ENCODE measurements at regions not wholly inside any gene's neighbourhood (a gene's known extent, or its start where the extent isn't known, plus 50 kb on each side); places are given as distances from the start of the nearest gene placed in this dataset.

DNA sequence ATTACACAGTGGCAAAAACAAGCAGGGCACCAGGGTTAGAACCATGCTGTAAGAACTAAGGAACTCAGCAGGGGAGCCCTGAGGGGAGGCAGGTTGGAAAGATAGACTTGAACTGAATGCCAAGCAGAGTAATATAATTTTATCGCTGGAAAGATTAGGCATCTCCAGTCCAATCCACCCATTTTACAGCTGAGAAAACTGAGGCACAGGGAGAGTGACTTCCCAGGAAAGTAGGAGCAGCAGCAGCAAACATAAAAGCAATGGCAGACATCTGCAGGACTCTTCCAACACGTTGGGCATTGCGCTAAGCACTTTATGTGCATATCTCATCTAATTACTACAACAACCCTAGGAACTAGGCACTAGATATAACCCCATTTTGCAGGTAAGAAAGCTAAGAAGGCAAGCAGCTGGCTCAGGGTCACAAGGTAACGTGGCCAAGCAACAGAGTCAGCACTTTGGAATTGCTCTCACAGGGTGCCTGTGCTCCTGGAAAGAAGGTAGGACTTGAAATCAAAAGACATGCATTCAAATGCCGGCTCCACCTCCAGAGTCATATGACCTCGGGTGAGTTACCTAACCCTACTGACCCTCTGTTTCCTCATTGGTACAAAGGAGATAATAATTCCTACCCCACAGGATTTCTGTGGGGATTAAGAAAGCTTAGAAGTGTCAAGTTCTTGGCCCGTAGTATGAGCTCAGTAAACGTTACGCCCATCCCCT, 215.3 kb downstream of the BARX2 start:
- Histone ChIP-seq H3K36me3 (ENCODE audit: control insufficient read depth, insufficient read depth, low read length) (no peaks in the 10 kb centered on the region), H3K9me3 (ENCODE audit: control insufficient read depth, insufficient read depth, low read depth, low read length) (no peaks in the 10 kb centered on the region), H3K27me3 (ENCODE audit: control insufficient read depth, insufficient read depth, low read length) (no peaks in the 10 kb centered on the region), H3K4me1 (ENCODE audit: control insufficient read depth, insufficient read depth, low read length) (no peaks in the 10 kb centered on the region), H3K4me3 (ENCODE audit: low read depth in 2 of 2, low read length in 2 of 2) (no peak overlapping the region), H3K27ac (ENCODE audit: low read length) (no peak overlapping the region)
- ATAC-seq (no peak), DNase-seq (ENCODE audit: low read depth, low spot score) (no peak)
- in situ Hi-C loops (cut with HindIII; ENCODE audit: low pct_unique_long_range_greater_than_20kb, low sequenced_read_pairs), result no loop called here
- TF ChIP-seq TCF7L2 (IDR thresholded peaks at IDR 0.05; ENCODE audit: low read depth, low read length) (no peak), CTCF (IDR thresholded peaks at IDR 0.05) (no peak), SIN3A (IDR thresholded peaks at IDR 0.05; ENCODE audit: borderline replicate concordance, insufficient read depth, low read depth, low read length) (no peak), REST (IDR thresholded peaks at IDR 0.05; ENCODE audit: insufficient read depth in 1 of 2, low read depth in 2 of 2, low read length in 1 of 2) (no peak), POLR2AphosphoS5 (IDR thresholded peaks at IDR 0.05; ENCODE audit: low read depth, low read length) (no peak)
- no TSS peak for BruUV-seq (replicated peaks)
- ChIA-PET CTCF (no interaction called here), POLR2A (no interaction called here)
- intact Hi-C loops (cut with micrococcal nuclease; ENCODE audit: unreplicated experiment), result no loop called here

GRCh38 chr11:129591527-129591926, 215.9 kb downstream of the BARX2 start:
- no peak for TF ChIP-seq POLR2AphosphoS5 (IDR thresholded peaks at IDR 0.05; ENCODE audit: low read depth, low read length)
- no peak for TF ChIP-seq TCF7L2 (IDR thresholded peaks at IDR 0.05; ENCODE audit: low read depth, low read length)
- no peak for TF ChIP-seq REST (IDR thresholded peaks at IDR 0.05; ENCODE audit: insufficient read depth in 1 of 2, low read depth in 2 of 2, low read length in 1 of 2)
- no peak for TF ChIP-seq SIN3A (IDR thresholded peaks at IDR 0.05; ENCODE audit: borderline replicate concordance, insufficient read depth, low read depth, low read length)
- TF ChIP-seq CTCF (IDR thresholded peaks at IDR 0.05), result no peak
- Histone ChIP-seq H3K4me1 (ENCODE audit: control insufficient read depth, insufficient read depth, low read length) (no peaks in the 10 kb centered on the region), H3K4me3 (ENCODE audit: low read depth in 2 of 2, low read length in 2 of 2) (no peak overlapping the region), H3K9me3 (ENCODE audit: control insufficient read depth, insufficient read depth, low read depth, low read length) (no peaks in the 10 kb centered on the region), H3K36me3 (ENCODE audit: control insufficient read depth, insufficient read depth, low read length) (no peaks in the 10 kb centered on the region), H3K27ac (ENCODE audit: low read length) (no peak overlapping the region), H3K27me3 (ENCODE audit: control insufficient read depth, insufficient read depth, low read length) (no peaks in the 10 kb centered on the region)
- CTCF ChIA-PET, result no interaction called here
- in situ Hi-C loops (cut with HindIII; ENCODE audit: low pct_unique_long_range_greater_than_20kb, low sequenced_read_pairs) (no loop called here), intact Hi-C loops (cut with micrococcal nuclease; ENCODE audit: unreplicated experiment) (no loop called here)
- ATAC-seq (no peak), DNase-seq (ENCODE audit: low read depth, low spot score) (no peak)
- no TSS peak for BruUV-seq (replicated peaks)
- POLR2A ChIA-PET, result no interaction called here
